ENCODE measurements at regions not wholly inside any gene's neighbourhood (a gene's known extent, or its start where the extent isn't known, plus 50 kb on each side); places are given as distances from the start of the nearest gene placed in this dataset.

DNA sequence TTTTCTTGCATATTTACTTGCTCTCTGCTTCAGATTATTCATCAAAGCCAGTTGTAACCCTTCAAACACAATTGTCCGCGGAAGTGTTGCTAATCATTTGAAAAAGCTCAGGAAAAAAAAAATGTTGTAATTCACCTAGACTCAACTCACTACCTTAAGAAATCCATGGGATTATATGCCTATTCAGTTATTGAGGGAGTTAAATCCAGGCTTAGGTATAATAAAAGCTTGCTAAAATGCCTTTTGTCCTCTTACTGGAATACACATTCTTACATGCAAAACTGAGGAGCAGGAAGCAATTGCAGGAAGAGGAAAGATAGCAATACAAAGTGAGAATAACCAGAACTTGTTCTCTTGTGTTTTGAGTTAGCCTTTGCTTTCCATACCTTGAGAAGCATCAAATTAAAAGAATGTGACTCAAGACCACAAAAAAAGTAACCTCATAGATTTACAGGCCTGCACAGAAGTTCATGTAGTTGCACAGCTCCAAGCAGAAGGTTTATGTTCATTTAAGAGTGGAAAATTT, 91.4 kb upstream of the FAM241A start:
- FAIRE-seq (peak; percentile 7), DNase-seq (ENCODE audit: low read depth in 1 of 2, low spot score in 2 of 2) (no peak)
- Histone ChIP-seq H2BK15ac (ENCODE audit: low read length) (no peak overlapping the region), H2AFZ (ENCODE audit: low read length) (0 out of 2 replicates have a peak overlapping the region, but pooled peaks have one; percentile 17), H4K20me1 (replicated peaks in 1 of 2; ENCODE audit: control insufficient read depth in 1 of 2, insufficient read depth in 2 of 2, low read length in 2 of 2) (no peaks in the 10 kb centered on the region), H3K79me1 (ENCODE audit: low read depth, low read length) (no peaks in the 10 kb centered on the region), H3K79me2 (ENCODE audit: control insufficient read depth in 1 of 2, insufficient read depth in 2 of 2, low read length in 2 of 2) (no peaks in the 10 kb centered on the region), H4K5ac (ENCODE audit: insufficient read length, low read depth, low read length) (no peak overlapping the region), H2BK12ac (ENCODE audit: low read depth, low read length) (no peak overlapping the region), H3K56ac (replicated peaks; ENCODE audit: insufficient read length, low read depth, low read length) (no peak overlapping the region), H3K9ac (replicated peaks in 1 of 4; ENCODE audit: extremely low read depth in 1 of 4, low read depth in 3 of 4, low read length in 3 of 4) (no peak overlapping the region), H3K4ac (replicated peaks; ENCODE audit: insufficient read length, low read depth, low read length) (no peak overlapping the region), H3K23me2 (ENCODE audit: low read depth, low read length) (no peaks in the 10 kb centered on the region), H2AK5ac (ENCODE audit: low read depth, low read length) (no peak overlapping the region), H3K9me3 (ENCODE audit: insufficient read depth in 2 of 2, low read depth in 1 of 2, low read length in 1 of 2) (no peaks in the 10 kb centered on the region), H4K91ac (replicated peaks; ENCODE audit: insufficient read length, low read length) (no peak overlapping the region), H3K36me3 (ENCODE audit: control insufficient read depth in 2 of 4, insufficient read depth in 4 of 4, low read length in 3 of 4) (no peaks in the 10 kb centered on the region), H3K4me3 (ENCODE audit: extremely low read depth in 1 of 4, insufficient read depth in 2 of 4, low read depth in 3 of 4, low read length in 4 of 4) (no peak overlapping the region), H3K4me1 (replicated peaks in 1 of 4; ENCODE audit: control insufficient read depth in 3 of 4, insufficient read depth in 4 of 4, low read length in 3 of 4) (no peaks in the 10 kb centered on the region), H3K27ac (ENCODE audit: low read depth, low read length) (no peak overlapping the region), H3K18ac (ENCODE audit: extremely low read depth, low read length) (no peak overlapping the region), H2BK5ac (ENCODE audit: low read depth, low read length) (no peak overlapping the region), H2BK120ac (replicated peaks; ENCODE audit: low read depth, low read length) (no peak overlapping the region), H4K8ac (ENCODE audit: extremely low read depth, insufficient read depth, low read length) (no peak overlapping the region), H3K4me2 (ENCODE audit: insufficient read depth in 1 of 2, low read depth in 2 of 2, low read length in 2 of 2) (no peak overlapping the region), H3K23ac (ENCODE audit: insufficient read length) (no peak overlapping the region), H3K27me3 (replicated peaks in 1 of 4; ENCODE audit: control insufficient read depth in 3 of 4, extremely low read depth in 1 of 4, insufficient read depth in 3 of 4, low read length in 3 of 4) (no peaks in the 10 kb centered on the region), H2BK20ac (ENCODE audit: low read length) (no peak overlapping the region), H3K14ac (ENCODE audit: insufficient read length) (no peak overlapping the region)
- WGBS, 2 experiments (ENCODE audit: extremely low coverage in 1 of 2, insufficient coverage in 1 of 2, insufficient read length in 1 of 2, insufficient replicate concordance in 2 of 2, low coverage in 1 of 2, low lambda C conversion rate in 2 of 2, missing lambda C conversion rate in 1 of 2) = 89% methylated on average over 2 of the region's 2 CpGs; no CpG with 5 or more reads in 1 of the 2 experiments
- ChIA-PET CTCF (ENCODE audit: partially characterized antibody) (interaction anchor here (0.7 to 1.6 kb wide), 2 partner anchors 11 to 22 kb away, joined by 3 to 4 read pairs; no protein-coding TSS in a partner anchor), POLR2A (ENCODE audit: partially characterized antibody) (no interaction called here)
- TF ChIP-seq SRF (IDR thresholded peaks at IDR 0.05; ENCODE audit: low read depth, low read length) (no peak), KDM4A (IDR thresholded peaks at IDR 0.05; ENCODE audit: low read depth, low read length, severe bottlenecking) (no peak), GTF2F1 (IDR thresholded peaks at IDR 0.05; ENCODE audit: borderline replicate concordance, low read depth, low read length) (no peak), RXRA (IDR thresholded peaks at IDR 0.05; ENCODE audit: insufficient read depth, low read depth, low read length) (no peak), MAFK (IDR thresholded peaks at IDR 0.05; ENCODE audit: low read depth, low read length) (no peak), BRCA1 (IDR thresholded peaks at IDR 0.05; ENCODE audit: low read depth, low read length) (no peak), JUN (IDR thresholded peaks at IDR 0.05; ENCODE audit: low read depth, low read length) (no peak), SP4 (IDR thresholded peaks at IDR 0.05; ENCODE audit: low read length) (no peak), KDM1A (IDR thresholded peaks at IDR 0.05; ENCODE audit: borderline replicate concordance, low read length) (no peak)
- TF ChIP-seq, protein P1, sequence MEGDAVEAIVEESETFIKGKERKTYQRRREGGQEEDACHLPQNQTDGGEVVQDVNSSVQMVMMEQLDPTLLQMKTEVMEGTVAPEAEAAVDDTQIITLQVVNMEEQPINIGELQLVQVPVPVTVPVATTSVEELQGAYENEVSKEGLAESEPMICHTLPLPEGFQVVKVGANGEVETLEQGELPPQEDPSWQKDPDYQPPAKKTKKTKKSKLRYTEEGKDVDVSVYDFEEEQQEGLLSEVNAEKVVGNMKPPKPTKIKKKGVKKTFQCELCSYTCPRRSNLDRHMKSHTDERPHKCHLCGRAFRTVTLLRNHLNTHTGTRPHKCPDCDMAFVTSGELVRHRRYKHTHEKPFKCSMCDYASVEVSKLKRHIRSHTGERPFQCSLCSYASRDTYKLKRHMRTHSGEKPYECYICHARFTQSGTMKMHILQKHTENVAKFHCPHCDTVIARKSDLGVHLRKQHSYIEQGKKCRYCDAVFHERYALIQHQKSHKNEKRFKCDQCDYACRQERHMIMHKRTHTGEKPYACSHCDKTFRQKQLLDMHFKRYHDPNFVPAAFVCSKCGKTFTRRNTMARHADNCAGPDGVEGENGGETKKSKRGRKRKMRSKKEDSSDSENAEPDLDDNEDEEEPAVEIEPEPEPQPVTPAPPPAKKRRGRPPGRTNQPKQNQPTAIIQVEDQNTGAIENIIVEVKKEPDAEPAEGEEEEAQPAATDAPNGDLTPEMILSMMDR (IDR thresholded peaks at IDR 0.05; ENCODE audit: control extremely low read depth in 1 of 3, insufficient read depth in 1 of 3, low read depth in 1 of 3, low read length in 3 of 3) = no peak
- TF ChIP-seq, protein P2, sequence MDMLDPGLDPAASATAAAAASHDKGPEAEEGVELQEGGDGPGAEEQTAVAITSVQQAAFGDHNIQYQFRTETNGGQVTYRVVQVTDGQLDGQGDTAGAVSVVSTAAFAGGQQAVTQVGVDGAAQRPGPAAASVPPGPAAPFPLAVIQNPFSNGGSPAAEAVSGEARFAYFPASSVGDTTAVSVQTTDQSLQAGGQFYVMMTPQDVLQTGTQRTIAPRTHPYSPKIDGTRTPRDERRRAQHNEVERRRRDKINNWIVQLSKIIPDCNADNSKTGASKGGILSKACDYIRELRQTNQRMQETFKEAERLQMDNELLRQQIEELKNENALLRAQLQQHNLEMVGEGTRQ (IDR thresholded peaks at IDR 0.05; ENCODE audit: low read length) = no peak
